ENCODE measurements at regions not wholly inside any gene's neighbourhood (a gene's known extent, or its start where the extent isn't known, plus 50 kb on each side); places are given as distances from the start of the nearest gene placed in this dataset.

DNA sequence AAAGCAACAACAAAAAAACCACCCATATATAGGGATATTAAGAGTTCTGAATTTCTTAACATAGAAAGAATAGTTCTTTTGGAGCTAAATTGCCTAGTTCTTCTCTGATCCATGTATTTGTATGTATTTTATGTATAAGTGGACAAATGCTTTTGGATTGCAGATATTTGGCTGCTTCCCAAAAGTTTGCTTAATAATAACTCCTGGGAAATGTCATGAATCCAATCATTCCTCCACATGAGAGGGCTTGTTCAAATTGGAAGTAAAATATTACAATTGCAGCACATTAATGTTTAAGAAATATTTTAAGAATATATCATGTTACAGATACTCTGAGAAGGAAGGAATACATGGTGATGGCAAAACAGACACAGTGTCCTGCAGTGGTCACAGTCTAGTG, 71.5 kb upstream of the PAGE3 start:
- TF ChIP-seq, protein P1, sequence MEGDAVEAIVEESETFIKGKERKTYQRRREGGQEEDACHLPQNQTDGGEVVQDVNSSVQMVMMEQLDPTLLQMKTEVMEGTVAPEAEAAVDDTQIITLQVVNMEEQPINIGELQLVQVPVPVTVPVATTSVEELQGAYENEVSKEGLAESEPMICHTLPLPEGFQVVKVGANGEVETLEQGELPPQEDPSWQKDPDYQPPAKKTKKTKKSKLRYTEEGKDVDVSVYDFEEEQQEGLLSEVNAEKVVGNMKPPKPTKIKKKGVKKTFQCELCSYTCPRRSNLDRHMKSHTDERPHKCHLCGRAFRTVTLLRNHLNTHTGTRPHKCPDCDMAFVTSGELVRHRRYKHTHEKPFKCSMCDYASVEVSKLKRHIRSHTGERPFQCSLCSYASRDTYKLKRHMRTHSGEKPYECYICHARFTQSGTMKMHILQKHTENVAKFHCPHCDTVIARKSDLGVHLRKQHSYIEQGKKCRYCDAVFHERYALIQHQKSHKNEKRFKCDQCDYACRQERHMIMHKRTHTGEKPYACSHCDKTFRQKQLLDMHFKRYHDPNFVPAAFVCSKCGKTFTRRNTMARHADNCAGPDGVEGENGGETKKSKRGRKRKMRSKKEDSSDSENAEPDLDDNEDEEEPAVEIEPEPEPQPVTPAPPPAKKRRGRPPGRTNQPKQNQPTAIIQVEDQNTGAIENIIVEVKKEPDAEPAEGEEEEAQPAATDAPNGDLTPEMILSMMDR (IDR thresholded peaks at IDR 0.05): no peak
- TF ChIP-seq POLR2A (IDR thresholded peaks at IDR 0.05): no peak

Measured in lower leg skin (tissue), 3 donors.